Subcutaneous abdominal adipose tissue (tissue), 5 donors: ENCODE measurements at regions not wholly inside any gene's neighbourhood (a gene's known extent, or its start where the extent isn't known, plus 50 kb on each side); places are given as distances from the start of the nearest gene placed in this dataset.
"Not testable (repeated sequence)": the region's sequence is repeated elsewhere in the genome, so short reads cannot be mapped to it uniquely, and the experiment has no call there.

Experiments used
- H3K27ac ChIP-seq: one replicate; pipeline ENCODE4 v1.7.0; 2013; ENCODE audit warnings: low read depth, mild to moderate bottlenecking, inconsistent platforms, low read length, moderate library complexity
- H3K27me3 ChIP-seq, 5 donors: one replicate each; pipeline ENCODE4 v1.7.0; 2013; ENCODE audit warnings: low read length in 5 of 5, inconsistent platforms in 1 of 5; ENCODE audit not compliant: control insufficient read depth in 5 of 5, insufficient read depth in 4 of 5
- H3K36me3 ChIP-seq, 5 donors: one replicate each; pipeline ENCODE4 v1.7.0; 2013; ENCODE audit warnings: low read length in 5 of 5; ENCODE audit not compliant: control insufficient read depth in 5 of 5, insufficient read depth in 5 of 5
- H3K4me1 ChIP-seq, 5 donors: one replicate each; pipeline ENCODE4 v1.7.0; 2013; ENCODE audit warnings: low read length in 5 of 5, mild to moderate bottlenecking in 3 of 5, moderate library complexity in 1 of 5; ENCODE audit not compliant: control insufficient read depth in 5 of 5, insufficient read depth in 5 of 5
- H3K4me3 ChIP-seq, 5 donors: one replicate each; pipeline ENCODE4 v1.7.0; 2013; ENCODE audit warnings: low read length in 5 of 5, low read depth in 1 of 5
- H3K9ac ChIP-seq, 5 donors: one replicate each; pipeline ENCODE4 v1.7.0; 2013; ENCODE audit warnings: low read length in 5 of 5, mild to moderate bottlenecking in 4 of 5, moderate library complexity in 3 of 5
- H3K9me3 ChIP-seq, 5 donors: one replicate each; pipeline ENCODE4 v1.7.0; 2013; ENCODE audit warnings: low read length in 5 of 5; ENCODE audit not compliant: control insufficient read depth in 5 of 5
- donor health status: healthy.
- donor health status: healthy.
- donor health status: healthy.
- donor health status: healthy.
- donor health status: healthy.

GRCh38 chr4:49117951-49118350, 131.9 kb downstream of the CWH43 start:
- H3K27ac ChIP-seq = not testable (repeated sequence)
- peaks cover 15 to 75% (median 53%) of the 10 kb centered on the region in 5 donors for H3K9me3 ChIP-seq

GRCh38 chr4:49118379-49119212, 132.5 kb downstream of the CWH43 start:
- H3K4me1 ChIP-seq, H3K27me3 ChIP-seq, H3K36me3 ChIP-seq, H3K27ac ChIP-seq, H3K9ac ChIP-seq: not testable (repeated sequence)
- H3K4me3 ChIP-seq = peak overlapping the region in 4 of 5 donors; percentile 6 to 46 (median 22)
- H3K9me3 ChIP-seq = peaks cover 15 to 70% (median 49%) of the 10 kb centered on the region in 5 donors

More at GRCh38 chr4:49117951-49118350, 131.9 kb downstream of the CWH43 start:
- H3K36me3 ChIP-seq, H3K27me3 ChIP-seq, H3K9ac ChIP-seq, H3K4me1 ChIP-seq: not testable (repeated sequence)
- peak overlapping the region in 4 of 5 donors; percentile 1 to 32 (median 14) for H3K4me3 ChIP-seq

GRCh38 chr4:49119345-49119744, 133.3 kb downstream of the CWH43 start:
- H3K4me1 ChIP-seq, H3K27ac ChIP-seq, H3K9ac ChIP-seq, H3K27me3 ChIP-seq, H3K36me3 ChIP-seq: not testable (repeated sequence)
- Histone ChIP-seq H3K4me3 (peak overlapping the region; percentile 1 to 46 (median 19)), H3K9me3 (peaks cover 15 to 63% (median 49%) of the 10 kb centered on the region in 5 donors)

- H3K4me3 ChIP-seq = peak overlapping the region in 3 of 5 donors; percentile 2 to 41 (median 5)
- not testable (repeated sequence) for H3K27me3 ChIP-seq, H3K27ac ChIP-seq, H3K9ac ChIP-seq, H3K4me1 ChIP-seq, H3K36me3 ChIP-seq
- peaks cover 12 to 57% (median 42%) of the 10 kb centered on the region in 5 donors for H3K9me3 ChIP-seq
These were observed 134.1 kb downstream of the CWH43 start for GRCh38 chr4:49120042-49120779.

GRCh38 chr4:49120804-49121203, 134.7 kb downstream of the CWH43 start:
- H3K9ac ChIP-seq, H3K36me3 ChIP-seq, H3K27ac ChIP-seq, H3K4me1 ChIP-seq, H3K27me3 ChIP-seq: not testable (repeated sequence)
- Histone ChIP-seq H3K4me3 (peak overlapping the region; percentile 0 to 8 (median 0)), H3K9me3 (peaks cover 12 to 53% (median 41%) of the 10 kb centered on the region in 5 donors)

GRCh38 chr4:49126443-49126842, 140.4 kb downstream of the CWH43 start:
- H3K36me3 ChIP-seq, H3K9me3 ChIP-seq, H3K4me3 ChIP-seq, H3K9ac ChIP-seq, H3K4me1 ChIP-seq, H3K27ac ChIP-seq, H3K27me3 ChIP-seq: not testable (repeated sequence)

- H3K4me3 ChIP-seq, H3K36me3 ChIP-seq, H3K27me3 ChIP-seq, H3K9ac ChIP-seq, H3K9me3 ChIP-seq, H3K27ac ChIP-seq, H3K4me1 ChIP-seq: not testable (repeated sequence)
These were observed 140.8 kb downstream of the CWH43 start for GRCh38 chr4:49126858-49127257.

GRCh38 chr4:49129385-49129784, 143.3 kb downstream of the CWH43 start:
- H3K9ac ChIP-seq, H3K4me3 ChIP-seq, H3K4me1 ChIP-seq, H3K27me3 ChIP-seq, H3K27ac ChIP-seq, H3K36me3 ChIP-seq, H3K9me3 ChIP-seq: not testable (repeated sequence)

GRCh38 chr4:49129870-49130269, 143.8 kb downstream of the CWH43 start:
- not testable (repeated sequence) for H3K4me1 ChIP-seq, H3K9ac ChIP-seq, H3K36me3 ChIP-seq, H3K27me3 ChIP-seq, H3K4me3 ChIP-seq, H3K27ac ChIP-seq, H3K9me3 ChIP-seq

- H3K4me1 ChIP-seq, H3K27ac ChIP-seq, H3K9me3 ChIP-seq, H3K4me3 ChIP-seq, H3K36me3 ChIP-seq, H3K27me3 ChIP-seq, H3K9ac ChIP-seq: not testable (repeated sequence)
These were observed 144.6 kb downstream of the CWH43 start for GRCh38 chr4:49130724-49131123.
